Ascending aorta (tissue), 2 donors: ENCODE measurements at regions not wholly inside any gene's neighbourhood (a gene's known extent, or its start where the extent isn't known, plus 50 kb on each side); places are given as distances from the start of the nearest gene placed in this dataset.

Experiments
- DNase-seq, 2 donors: peaks; one replicate each; pipeline ENCODE4 v3.0.0-alpha.2; 2019; ENCODE audit warnings: low spot score in 2 of 2
- H3K27ac ChIP-seq, 2 donors: fragments of 200-600 bp; sonication (generic); one replicate each; pipeline ENCODE4 v1.5.1; 2016 to 2017; ENCODE audit warnings: mild to moderate bottlenecking in 1 of 2
- H3K27me3 ChIP-seq: fragments of 200-600 bp; sonication (generic); one replicate; pipeline ENCODE4 v1.5.1; 2017
- H3K36me3 ChIP-seq, 2 donors: fragments of 200-600 bp; sonication (generic); one replicate each; pipeline ENCODE4 v1.5.1; 2016
- H3K4me1 ChIP-seq, 2 donors: fragments of 200-600 bp; sonication (generic); one replicate each; pipeline ENCODE4 v1.5.1; 2016 to 2017; ENCODE audit warnings: mild to moderate bottlenecking in 1 of 2
- H3K4me3 ChIP-seq, 2 donors: fragments of 200-600 bp; sonication (generic); one replicate each; pipeline ENCODE4 v1.5.1; 2016 to 2017; ENCODE audit warnings: mild to moderate bottlenecking in 1 of 2
- H3K9me3 ChIP-seq, 2 donors: fragments of 200-600 bp; sonication (generic); one replicate each; pipeline ENCODE4 v1.5.1; 2016
- intact Hi-C: fragments of 100-400 bp; cut with DNase I; formaldehyde crosslinking; loops from one replicate; pipeline ENCODE4 v1.15.1; 2023
- TF ChIP-seq, protein P1 (sequence below), 3 experiments: fragments of 200-600 bp in 2 of 3; fragments of 450-650 bp in 1 of 3; sonication (generic) in 2 of 3; IDR thresholded peaks; one replicate each; pipeline ENCODE4 v1.5.1; 2016 to 2019; ENCODE audit warnings: antibody characterized with exemption in 3 of 3, mild to moderate bottlenecking in 1 of 3, moderate library complexity in 1 of 3

DNA sequence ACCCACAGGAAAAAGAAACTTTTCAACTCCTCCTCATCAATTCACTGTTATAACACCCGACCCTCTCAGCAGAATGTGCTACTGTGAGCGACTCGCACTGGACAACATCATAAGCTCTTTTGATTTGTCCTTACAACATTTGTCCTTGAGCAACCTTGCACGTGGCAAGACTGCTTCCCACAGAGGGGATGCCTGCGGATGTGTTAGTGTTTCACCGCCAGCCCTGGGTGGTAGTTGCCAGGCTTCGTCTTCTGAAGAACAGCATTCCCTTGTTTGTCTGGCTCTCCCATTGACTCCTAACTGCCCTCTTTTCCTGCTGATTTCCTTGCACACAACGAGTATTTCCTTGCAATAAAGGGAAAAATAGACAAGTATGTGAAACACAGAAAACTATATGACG lies 111.4 kb upstream of the SLC7A1 start:
- TF ChIP-seq, protein P1, sequence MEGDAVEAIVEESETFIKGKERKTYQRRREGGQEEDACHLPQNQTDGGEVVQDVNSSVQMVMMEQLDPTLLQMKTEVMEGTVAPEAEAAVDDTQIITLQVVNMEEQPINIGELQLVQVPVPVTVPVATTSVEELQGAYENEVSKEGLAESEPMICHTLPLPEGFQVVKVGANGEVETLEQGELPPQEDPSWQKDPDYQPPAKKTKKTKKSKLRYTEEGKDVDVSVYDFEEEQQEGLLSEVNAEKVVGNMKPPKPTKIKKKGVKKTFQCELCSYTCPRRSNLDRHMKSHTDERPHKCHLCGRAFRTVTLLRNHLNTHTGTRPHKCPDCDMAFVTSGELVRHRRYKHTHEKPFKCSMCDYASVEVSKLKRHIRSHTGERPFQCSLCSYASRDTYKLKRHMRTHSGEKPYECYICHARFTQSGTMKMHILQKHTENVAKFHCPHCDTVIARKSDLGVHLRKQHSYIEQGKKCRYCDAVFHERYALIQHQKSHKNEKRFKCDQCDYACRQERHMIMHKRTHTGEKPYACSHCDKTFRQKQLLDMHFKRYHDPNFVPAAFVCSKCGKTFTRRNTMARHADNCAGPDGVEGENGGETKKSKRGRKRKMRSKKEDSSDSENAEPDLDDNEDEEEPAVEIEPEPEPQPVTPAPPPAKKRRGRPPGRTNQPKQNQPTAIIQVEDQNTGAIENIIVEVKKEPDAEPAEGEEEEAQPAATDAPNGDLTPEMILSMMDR (IDR thresholded peaks at IDR 0.05), result no peak
- intact Hi-C loops, result no loop called here
- H3K36me3 ChIP-seq, result no peaks in the 10 kb centered on the region
- no peak overlapping the region for H3K4me3 ChIP-seq
- H3K27ac ChIP-seq, result no peak overlapping the region
- DNase-seq, result no peak
- no peaks in the 10 kb centered on the region for H3K4me1 ChIP-seq
- H3K27me3 ChIP-seq, result no peaks in the 10 kb centered on the region
- H3K9me3 ChIP-seq, result no peaks in the 10 kb centered on the region

DNA sequence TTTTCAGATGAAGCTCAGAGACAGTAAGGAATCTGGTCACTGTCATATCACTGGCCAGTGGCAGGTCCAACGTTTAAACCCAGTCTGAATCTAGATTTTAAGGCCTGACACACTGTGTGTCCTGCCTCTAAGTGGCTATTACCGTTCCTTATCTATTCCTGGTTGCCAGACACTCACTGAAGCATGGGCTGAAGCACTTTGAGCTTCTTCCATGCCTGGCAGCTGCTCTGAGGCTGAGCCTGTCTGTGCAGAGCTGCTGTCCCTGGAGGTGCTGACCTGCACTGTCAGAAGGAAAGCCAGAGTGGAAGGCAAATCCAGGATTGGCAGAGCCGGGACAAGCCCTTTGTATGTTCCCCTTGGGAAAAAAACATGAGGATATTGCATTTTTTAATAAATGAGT lies 109.2 kb upstream of the SLC7A1 start:
- intact Hi-C loops, result no loop called here
- no peaks in the 10 kb centered on the region for H3K4me1 ChIP-seq
- TF ChIP-seq, protein P1 (IDR thresholded peaks at IDR 0.05), result no peak
- no peak overlapping the region for H3K27ac ChIP-seq
- no peaks in the 10 kb centered on the region for H3K36me3 ChIP-seq
- no peaks in the 10 kb centered on the region for H3K27me3 ChIP-seq
- H3K4me3 ChIP-seq, result no peak overlapping the region
- no peak for DNase-seq
- no peaks in the 10 kb centered on the region for H3K9me3 ChIP-seq

DNA sequence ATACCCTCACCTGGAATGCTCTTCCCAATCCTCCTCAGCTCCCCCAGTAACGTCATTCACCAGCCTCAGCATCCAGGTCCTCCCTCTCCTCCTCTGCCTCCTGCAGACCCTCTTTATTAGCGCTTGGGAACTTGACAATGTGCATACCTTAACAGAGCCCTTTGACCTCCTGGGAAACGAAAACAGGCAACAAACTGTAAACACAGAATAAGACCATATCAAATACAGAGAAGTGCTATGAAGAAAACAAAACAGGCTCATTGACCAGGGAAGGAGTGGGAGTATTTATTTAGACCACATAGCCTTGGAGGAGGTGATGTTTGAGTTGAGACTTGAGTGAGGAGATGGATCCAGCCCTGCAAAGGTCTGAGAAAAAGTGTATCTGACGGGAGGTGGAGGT lies 107.9 kb upstream of the SLC7A1 start:
- Histone ChIP-seq H3K4me3 (no peak overlapping the region), H3K27me3 (no peaks in the 10 kb centered on the region), H3K4me1 (no peaks in the 10 kb centered on the region), H3K36me3 (no peaks in the 10 kb centered on the region), H3K27ac (no peak overlapping the region), H3K9me3 (no peaks in the 10 kb centered on the region)
- TF ChIP-seq, protein P1 (IDR thresholded peaks at IDR 0.05), result no peak
- intact Hi-C loops, result no loop called here
- no peak for DNase-seq

DNA sequence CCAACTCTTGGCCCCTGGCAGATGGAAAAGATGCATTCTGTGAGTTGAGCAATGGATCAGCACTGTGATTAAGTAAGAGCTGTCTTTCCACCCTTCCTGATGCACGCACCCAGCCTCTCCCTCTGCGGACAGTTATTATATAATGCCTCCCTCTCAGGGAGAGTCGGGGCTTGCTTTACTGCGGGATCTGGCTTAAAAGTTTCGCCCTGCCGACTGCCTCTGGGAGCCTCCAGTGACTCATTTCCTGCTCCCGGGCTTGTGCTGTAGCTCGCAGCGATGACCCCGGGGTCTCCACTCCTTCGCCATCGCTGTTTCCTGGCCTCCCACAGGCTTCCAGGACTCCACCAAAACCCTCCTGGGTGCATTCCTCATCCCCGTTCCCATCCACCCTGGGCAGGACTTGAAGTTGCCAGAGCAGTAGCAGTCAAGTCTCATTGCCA lies 107.4 kb upstream of the SLC7A1 start:
- no peak overlapping the region for H3K27ac ChIP-seq
- DNase-seq, result no peak
- peak overlapping the region in 1 of 2 donors; percentile 48 for H3K4me3 ChIP-seq
- intact Hi-C loops, result no loop called here
- no peaks in the 10 kb centered on the region for H3K36me3 ChIP-seq
- TF ChIP-seq, protein P1 (IDR thresholded peaks at IDR 0.05), result no peak
- no peaks in the 10 kb centered on the region for H3K27me3 ChIP-seq
- no peaks in the 10 kb centered on the region for H3K9me3 ChIP-seq
- H3K4me1 ChIP-seq, result no peaks in the 10 kb centered on the region

DNA sequence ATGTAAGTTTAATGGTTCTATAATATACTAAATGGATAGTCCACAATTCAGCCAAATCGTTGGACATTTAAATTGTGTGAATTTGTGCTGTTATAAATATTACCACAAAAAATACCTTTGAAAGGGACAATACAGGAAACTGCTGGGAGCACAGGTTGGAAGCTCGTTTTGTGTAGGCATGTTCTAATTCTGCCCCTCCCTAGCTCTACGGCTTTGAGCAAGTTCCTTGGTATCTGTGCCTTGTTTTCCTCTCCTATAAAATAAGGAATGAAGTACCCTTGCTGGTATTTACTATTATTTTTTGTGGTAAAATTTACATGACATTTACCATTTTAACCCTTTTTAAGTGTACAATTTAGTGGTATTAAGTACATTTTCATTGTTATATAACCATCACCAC lies 102.6 kb upstream of the SLC7A1 start:
- intact Hi-C loops, result no loop called here

More for the DNA sequence above, 102.6 kb upstream of the SLC7A1 start:
- H3K4me3 ChIP-seq, result no peak overlapping the region
- no peaks in the 10 kb centered on the region for H3K36me3 ChIP-seq
- TF ChIP-seq, protein P1 (IDR thresholded peaks at IDR 0.05), result no peak
- H3K27me3 ChIP-seq, result no peaks in the 10 kb centered on the region
- no peaks in the 10 kb centered on the region for H3K4me1 ChIP-seq
- H3K9me3 ChIP-seq, result no peaks in the 10 kb centered on the region
- H3K27ac ChIP-seq, result no peak overlapping the region
- DNase-seq, result no peak
